WTC11 (cell line): ENCODE measurements at regions not wholly inside any gene's neighbourhood (a gene's known extent, or its start where the extent isn't known, plus 50 kb on each side); places are given as distances from the start of the nearest gene placed in this dataset.

ENCODE experiments used
- AFF4 ChIP-seq: sonication (generic); formaldehyde crosslinking; IDR thresholded peaks from 2 replicates; pipeline ENCODE4 v1.8.1; 2023; ENCODE audit warnings: mild to moderate bottlenecking, missing genetic modification reagents, borderline replicate concordance
- ATF6 ChIP-seq: sonication (generic); formaldehyde crosslinking; IDR thresholded peaks from 2 replicates; pipeline ENCODE4 v1.8.1; 2023; ENCODE audit warnings: mild to moderate bottlenecking, missing genetic modification reagents
- CREB1 ChIP-seq: sonication (generic); formaldehyde crosslinking; IDR thresholded peaks from 2 replicates; pipeline ENCODE4 v1.8.0; 2023; ENCODE audit warnings: mild to moderate bottlenecking, missing genetic modification reagents
- ESRRA ChIP-seq: sonication (generic); formaldehyde crosslinking; IDR thresholded peaks from 2 replicates; pipeline ENCODE4 v1.8.1; 2022; ENCODE audit warnings: mild to moderate bottlenecking, missing genetic modification reagents, borderline replicate concordance
- FOXP1 ChIP-seq: sonication (generic); formaldehyde crosslinking; IDR thresholded peaks from 2 replicates; pipeline ENCODE4 v1.8.0; 2022; ENCODE audit warnings: missing genetic modification reagents, mild to moderate bottlenecking, moderate library complexity, borderline replicate concordance
- MLX ChIP-seq: sonication (generic); formaldehyde crosslinking; IDR thresholded peaks from 2 replicates; pipeline ENCODE4 v1.8.1; 2023; ENCODE audit warnings: mild to moderate bottlenecking, missing genetic modification reagents, moderate library complexity

GRCh38 chr4:120238277-120238973, 171.8 kb upstream of the MAD2L1 start:
- TF ChIP-seq MLX (no peak), ESRRA (no peak), ATF6 (no peak), FOXP1 (no peak), CREB1 (CRISPR knock-in tag) (no peak), AFF4 (no peak)
